GDM1 (cell line): ENCODE measurements at regions not wholly inside any gene's neighbourhood (a gene's known extent, or its start where the extent isn't known, plus 50 kb on each side); places are given as distances from the start of the nearest gene placed in this dataset.

Experiments used
- DNase-seq: peaks from one replicate; lab custom pipeline; 2025; lab: John Stamatoyannopoulos, UW

- DNase-seq = no peak
Observed at GRCh38 chr4:151983854-151984253, 223.0 kb upstream of the GATB start.

GRCh38 chr4:151979819-151980218 is 219.0 kb upstream of the GATB start:
- DNase-seq = no peak

DNA sequence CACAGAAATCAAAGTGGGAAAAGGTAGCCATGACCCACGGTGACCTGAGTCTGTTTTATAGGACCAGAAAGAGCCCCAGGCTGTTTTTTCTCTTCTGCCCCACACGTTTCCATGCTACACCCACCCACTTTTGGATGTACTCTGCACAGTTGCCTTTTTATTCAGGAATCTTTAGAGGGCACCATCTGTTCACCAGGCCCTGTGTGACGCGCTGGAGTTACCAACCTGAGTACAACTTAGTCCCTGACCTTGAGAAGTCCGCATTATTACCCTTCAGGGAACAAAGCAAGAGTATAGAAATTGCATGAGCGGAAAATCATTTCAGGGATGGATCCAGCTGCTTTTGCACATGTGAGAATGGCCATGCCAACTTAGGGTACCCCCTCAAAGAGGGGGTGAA is 207.8 kb upstream of the GATB start:
- no peak for DNase-seq

GRCh38 chr4:151967074-151967473 is 206.3 kb upstream of the GATB start:
- no peak for DNase-seq

GRCh38 chr4:151962138-151962823 is 201.5 kb upstream of the GATB start:
- no peak for DNase-seq

- no peak for DNase-seq
Observed at GRCh38 chr4:151961456-151961855, 200.6 kb upstream of the GATB start.

DNA sequence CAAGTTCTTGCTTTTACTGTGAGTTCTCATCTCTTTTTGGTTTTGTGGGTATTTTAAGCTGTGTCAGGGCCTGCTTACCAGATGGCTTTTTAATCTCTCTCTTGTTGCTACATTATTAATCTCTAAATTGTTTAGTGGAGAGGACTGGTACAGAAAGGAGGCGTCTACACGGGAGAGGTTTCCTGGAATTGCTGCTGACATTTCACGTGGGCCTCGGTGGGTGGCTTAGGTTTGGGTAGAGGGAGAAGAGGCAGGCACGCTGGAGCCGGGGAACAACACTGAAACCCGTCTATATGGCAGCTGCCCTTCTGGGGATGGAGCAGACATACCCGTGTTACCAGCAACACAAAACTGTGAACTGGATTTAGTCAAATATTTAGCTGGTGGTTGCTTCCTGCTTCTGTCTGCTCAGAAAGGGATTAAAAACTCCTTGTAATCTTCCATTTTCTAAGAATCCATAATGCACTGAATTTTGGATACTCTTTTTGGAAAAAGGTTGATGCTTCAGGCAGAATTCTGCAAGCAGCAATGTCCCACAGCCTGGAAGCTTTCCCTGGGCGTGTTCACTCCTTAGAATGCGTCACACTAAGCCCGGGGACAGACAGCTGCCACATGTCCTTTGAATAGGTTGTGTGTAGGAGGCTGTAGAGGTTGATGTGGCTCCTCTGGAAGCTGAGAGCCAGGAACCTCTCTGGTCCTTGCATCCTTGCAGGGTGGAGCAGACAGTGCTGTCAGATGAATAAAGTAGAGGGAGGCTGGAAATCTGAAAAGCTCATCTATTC is 199.8 kb upstream of the GATB start:
- no peak for DNase-seq

DNA sequence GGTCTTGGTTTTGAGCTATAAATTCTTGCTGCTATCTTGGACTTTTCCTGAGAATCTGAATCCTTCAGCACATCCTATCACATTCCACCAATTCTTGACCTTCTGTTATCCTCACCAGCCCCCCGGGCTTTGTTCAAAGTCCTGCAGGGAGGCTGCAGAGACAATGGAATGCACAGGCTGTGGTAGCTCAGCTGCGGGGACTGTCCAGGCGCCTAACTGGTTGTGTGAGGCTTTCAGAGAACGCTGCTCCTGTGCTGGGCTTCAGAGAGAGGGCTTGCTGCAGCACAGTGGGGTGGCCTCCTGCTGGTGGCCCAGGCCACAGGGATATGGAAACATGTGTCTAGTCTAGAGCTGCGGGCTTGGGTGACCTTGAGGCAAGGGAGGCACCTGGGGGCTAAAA is 196.3 kb upstream of the GATB start:
- no peak for DNase-seq

DNA sequence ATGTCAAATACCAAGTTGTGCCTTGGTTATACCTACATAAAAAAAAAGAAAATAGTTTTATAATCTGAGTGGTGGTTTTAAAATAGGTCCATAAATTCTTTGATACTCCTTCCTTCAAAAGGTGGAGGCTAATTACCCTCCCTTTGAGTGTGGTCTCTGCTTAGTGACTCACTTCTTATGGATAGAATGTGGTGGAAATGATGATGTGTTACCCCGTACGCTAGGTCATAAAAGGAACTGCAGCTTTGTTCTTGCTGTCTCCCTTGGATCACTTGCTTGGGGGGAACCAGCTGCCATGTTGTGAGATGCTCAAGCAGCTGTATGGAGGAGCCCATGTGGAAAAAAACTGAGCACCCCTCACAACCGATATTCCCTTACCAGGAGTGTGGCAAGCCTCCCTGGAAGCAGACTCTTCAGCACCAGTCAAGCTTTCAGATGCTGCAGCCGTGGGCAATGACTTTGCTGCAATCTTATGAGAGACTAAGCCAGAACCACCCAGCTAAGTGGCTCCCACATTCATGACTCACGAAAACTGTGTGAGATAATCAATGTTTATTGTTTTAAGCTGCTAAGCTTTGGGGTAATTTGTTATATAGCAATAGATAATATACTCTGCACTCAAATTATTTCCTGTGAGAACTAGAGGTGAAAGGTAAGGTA is 195.0 kb upstream of the GATB start:
- no peak for DNase-seq

GRCh38 chr4:151953795-151954372 is 193.1 kb upstream of the GATB start:
- no peak for DNase-seq

DNA sequence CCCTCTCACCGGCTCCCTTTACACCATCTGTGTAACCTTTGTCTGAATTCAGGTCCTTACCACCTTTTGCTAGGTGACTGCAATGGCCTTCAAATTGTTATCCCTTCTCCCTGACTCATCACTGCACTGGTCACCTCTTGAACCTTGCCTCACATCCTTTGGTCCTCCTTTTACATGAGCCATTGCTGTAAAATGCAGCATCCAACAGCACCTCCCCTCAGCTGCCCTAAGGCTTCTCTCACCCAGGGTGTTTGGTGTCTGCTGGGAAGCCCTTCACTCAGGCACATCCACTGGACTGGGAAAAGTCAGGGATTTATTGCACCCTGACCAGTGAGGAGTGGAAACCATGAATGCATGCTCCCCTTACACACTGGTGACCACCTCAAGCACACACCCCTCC is 192.5 kb upstream of the GATB start:
- DNase-seq = no peak

- DNase-seq = no peak
Observed at GRCh38 chr4:151952711-151953254, 192.0 kb upstream of the GATB start.

DNA sequence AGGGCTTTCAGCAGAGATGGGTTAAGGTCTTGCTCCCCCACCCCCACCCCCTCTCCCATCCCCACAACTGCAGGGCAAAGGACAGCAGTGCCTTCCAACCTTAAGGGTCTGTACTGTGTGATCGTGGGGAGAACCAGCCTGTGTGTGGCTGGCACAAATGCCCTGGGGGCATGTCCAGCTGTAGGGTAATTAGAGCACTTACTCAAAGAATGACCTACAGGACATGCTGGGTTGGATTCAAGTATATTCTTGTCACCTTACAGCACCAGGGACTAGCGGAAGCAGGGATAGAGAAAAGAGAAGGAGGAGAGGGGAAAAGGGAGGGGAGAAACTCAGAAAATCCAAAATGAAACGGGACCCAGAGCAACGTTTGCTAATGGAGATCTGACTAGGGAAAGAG is 191.3 kb upstream of the GATB start:
- DNase-seq = no peak

GRCh38 chr4:151951671-151952050 is 190.9 kb upstream of the GATB start:
- DNase-seq = no peak

DNA sequence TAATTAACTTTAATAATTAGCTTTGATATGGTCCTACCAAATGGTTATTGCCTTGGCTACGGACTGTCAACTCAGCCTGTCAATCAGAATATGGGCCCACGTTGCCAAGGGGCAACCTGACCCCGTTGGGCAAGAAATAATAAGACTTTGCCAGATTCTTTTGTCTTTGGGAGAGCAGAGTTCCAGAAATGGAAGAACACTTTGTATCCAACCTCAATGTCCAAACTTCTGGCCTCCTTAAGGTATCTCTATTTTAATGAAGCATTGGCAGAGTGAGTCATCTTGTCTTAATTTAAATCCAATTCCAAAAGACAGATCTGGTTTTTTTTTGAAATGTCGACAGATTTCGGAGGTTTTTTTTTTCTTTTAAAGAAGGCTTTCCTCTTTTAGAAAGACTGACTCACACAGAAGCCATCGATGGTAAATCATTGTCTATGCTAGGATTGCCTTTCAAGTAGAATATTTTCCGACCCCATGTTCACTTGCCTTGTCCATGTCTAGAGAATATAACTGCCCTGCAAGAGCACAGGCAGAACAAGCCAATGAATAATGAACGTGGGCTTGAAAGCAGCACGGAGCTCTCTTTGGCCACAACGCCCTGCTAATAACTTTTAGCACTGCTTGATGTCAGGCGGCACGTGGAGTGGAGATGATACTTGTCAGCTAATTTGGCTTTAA is 190.3 kb upstream of the GATB start:
- DNase-seq = no peak

GRCh38 chr4:151948351-151949016 is 187.7 kb upstream of the GATB start:
- DNase-seq = no peak

GRCh38 chr4:151946718-151947117 is 185.9 kb upstream of the GATB start:
- DNase-seq = no peak

DNA sequence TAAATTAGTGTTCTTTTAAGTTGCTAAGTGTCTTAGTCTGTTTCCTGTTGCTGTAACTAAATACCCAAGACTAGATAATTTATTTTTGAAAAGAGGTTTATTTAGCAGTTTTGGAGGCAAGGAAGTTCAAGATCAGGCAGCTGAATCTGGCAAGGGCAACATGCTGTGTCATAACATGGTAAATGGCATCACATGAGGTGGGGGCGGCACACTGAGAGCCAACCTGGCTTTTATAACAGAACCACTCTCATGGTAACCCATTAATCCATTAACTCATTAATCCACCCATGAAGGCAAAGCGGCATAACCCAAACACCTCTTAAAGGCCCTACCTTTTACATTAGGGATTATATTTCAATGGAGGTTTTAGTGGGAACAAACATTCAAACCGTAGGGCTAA is 182.2 kb upstream of the GATB start:
- no peak for DNase-seq

- no peak for DNase-seq
Observed at GRCh38 chr4:151940926-151941617, 180.3 kb upstream of the GATB start.

- no peak for DNase-seq
Observed at GRCh38 chr4:151940291-151940690, 179.5 kb upstream of the GATB start.

DNA sequence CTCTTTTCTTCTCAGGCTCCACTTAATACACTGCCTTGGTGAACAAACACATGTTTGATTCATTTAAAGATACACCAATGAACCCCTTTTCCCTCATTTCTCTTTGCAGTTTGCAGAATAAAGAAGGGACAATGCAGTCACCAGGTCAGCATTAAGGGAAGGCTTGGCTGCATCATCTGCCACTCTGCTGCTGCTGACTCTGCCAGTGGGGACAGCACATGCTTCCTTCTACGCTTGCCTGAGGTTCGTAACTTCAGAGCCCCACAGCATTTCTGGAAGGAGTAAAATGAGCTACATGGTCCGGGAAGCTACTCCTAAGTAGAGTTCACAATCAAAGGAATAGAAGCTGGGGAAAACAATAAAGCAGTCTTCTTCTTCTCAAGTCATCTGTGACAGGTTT is 178.9 kb upstream of the GATB start:
- no peak for DNase-seq
